H9 (cell line): ENCODE measurements at regions not wholly inside any gene's neighbourhood (a gene's known extent, or its start where the extent isn't known, plus 50 kb on each side); places are given as distances from the start of the nearest gene placed in this dataset.

Experiments used
- DNase-seq: peaks from one replicate; pipeline ENCODE4 v3.0.0-alpha.2; 2017
- H2AFZ ChIP-seq: one replicate; pipeline ENCODE4 v1.6.1; 2013; ENCODE audit warnings: mild to moderate bottlenecking, low read length, control low read depth, moderate library complexity
- H2AK5ac ChIP-seq: 2 replicates; pipeline ENCODE4 v1.6.1; 2013; ENCODE audit warnings: low read length, control low read depth, mixed read lengths; ENCODE audit not compliant: insufficient read length
- H2BK120ac ChIP-seq: one replicate; pipeline ENCODE4 v1.6.1; 2013; ENCODE audit warnings: low read depth, mild to moderate bottlenecking, low read length, control low read depth, inconsistent platforms; ENCODE audit not compliant: poor library complexity, severe bottlenecking
- H2BK12ac ChIP-seq: 2 replicates; pipeline ENCODE4 v1.6.1; 2013; ENCODE audit warnings: low read length, control low read depth, mixed read lengths, low read depth; ENCODE audit not compliant: insufficient read length
- H2BK15ac ChIP-seq: 2 replicates; pipeline ENCODE4 v1.6.1; 2013; ENCODE audit warnings: low read depth, low read length, control low read depth
- H2BK20ac ChIP-seq: one replicate; pipeline ENCODE4 v1.6.1; 2013; ENCODE audit warnings: low read depth, mild to moderate bottlenecking, low read length, control low read depth, inconsistent platforms; ENCODE audit not compliant: poor library complexity, severe bottlenecking
- H2BK5ac ChIP-seq: 2 replicates; pipeline ENCODE4 v1.6.1; 2013; ENCODE audit warnings: low read length, control low read depth, mixed read lengths; ENCODE audit not compliant: insufficient read length
- H3K14ac ChIP-seq: 2 replicates; pipeline ENCODE4 v1.6.1; 2013; ENCODE audit warnings: low read length, control low read depth; ENCODE audit not compliant: insufficient read depth
- H3K18ac ChIP-seq: 2 replicates; pipeline ENCODE4 v1.6.1; 2013; ENCODE audit warnings: low read depth, mild to moderate bottlenecking, mixed read lengths, low read length, control low read depth; ENCODE audit not compliant: insufficient read length
- H3K23ac ChIP-seq: 2 replicates; pipeline ENCODE4 v1.6.1; 2013; ENCODE audit warnings: low read length, control low read depth, mixed read lengths, low read depth; ENCODE audit not compliant: insufficient read length
- H3K23me2 ChIP-seq: 2 replicates; pipeline ENCODE4 v1.6.1; 2013; ENCODE audit warnings: low read depth, mild to moderate bottlenecking, mixed read lengths, low read length, control low read depth; ENCODE audit not compliant: insufficient read length, poor library complexity, severe bottlenecking
- H3K27ac ChIP-seq: 2 replicates; pipeline ENCODE4 v1.5.1; 2013; ENCODE audit warnings: low read length, control low read depth, mixed read lengths, low read depth; ENCODE audit not compliant: insufficient read length
- H3K27me3 ChIP-seq: 2 replicates; pipeline ENCODE4 v1.6.1; 2013; ENCODE audit warnings: low read length, control low read depth, inconsistent platforms; ENCODE audit not compliant: insufficient read depth
- H3K4ac ChIP-seq: 2 replicates; pipeline ENCODE4 v1.6.1; 2013; ENCODE audit warnings: low read depth, mild to moderate bottlenecking, control low read depth, inconsistent platforms, low read length, moderate library complexity
- H3K4me1 ChIP-seq: 2 replicates; pipeline ENCODE4 v1.6.1; 2013; ENCODE audit warnings: low read length, control low read depth, inconsistent platforms; ENCODE audit not compliant: insufficient read depth
- H3K4me2 ChIP-seq: 2 replicates; pipeline ENCODE4 v1.6.1; 2013; ENCODE audit warnings: low read length, control low read depth, mixed read lengths; ENCODE audit not compliant: insufficient read length, insufficient read depth
- H3K56ac ChIP-seq: 2 replicates; pipeline ENCODE4 v1.6.1; 2013; ENCODE audit warnings: low read depth, mild to moderate bottlenecking, mixed read lengths, low read length, control low read depth; ENCODE audit not compliant: insufficient read length
- H3K79me1 ChIP-seq: 2 replicates; pipeline ENCODE4 v1.6.1; 2013; ENCODE audit warnings: low read depth, mild to moderate bottlenecking, moderate library complexity, low read length, control low read depth, inconsistent platforms; ENCODE audit not compliant: insufficient read depth, poor library complexity, severe bottlenecking
- H3K79me2 ChIP-seq: 2 replicates; pipeline ENCODE4 v1.6.1; 2013; ENCODE audit warnings: low read length, control low read depth, inconsistent platforms; ENCODE audit not compliant: insufficient read depth
- H3K9ac ChIP-seq: 2 replicates; pipeline ENCODE4 v1.6.1; 2013; ENCODE audit warnings: low read length, control low read depth, mixed read lengths; ENCODE audit not compliant: insufficient read length; ENCODE audit errors: extremely low read depth
- H3K9me3 ChIP-seq: one replicate; pipeline ENCODE4 v1.6.1; 2013; ENCODE audit warnings: low read depth, low read length, inconsistent platforms; ENCODE audit not compliant: control insufficient read depth
- H3T11ph ChIP-seq: one replicate; pipeline ENCODE4 v1.6.1; 2013; ENCODE audit warnings: mild to moderate bottlenecking, low read length, control low read depth, inconsistent platforms
- H4K20me1 ChIP-seq: one replicate; pipeline ENCODE4 v1.6.1; 2013; ENCODE audit not compliant: control insufficient read depth, insufficient read length, insufficient read depth
- H4K5ac ChIP-seq: 2 replicates; pipeline ENCODE4 v1.6.1; 2013; ENCODE audit warnings: low read depth, mild to moderate bottlenecking, mixed read lengths, low read length, control low read depth; ENCODE audit not compliant: insufficient read length
- H4K8ac ChIP-seq: replicated peaks from 2 replicates; pipeline ENCODE4 v1.6.1; 2013; ENCODE audit warnings: low read length, control low read depth, mixed read lengths, low read depth; ENCODE audit not compliant: insufficient read length
- H4K91ac ChIP-seq: 2 replicates; pipeline ENCODE4 v1.6.1; 2013; ENCODE audit warnings: low read depth, mild to moderate bottlenecking, moderate library complexity, mixed read lengths, low read length, control low read depth; ENCODE audit not compliant: insufficient read length
- H3K27ac Mint-ChIP-seq, 3 experiments: 2 replicates in 2 of 3; 3 replicates in 1 of 3; pipeline ENCODE4 v1.8.0; 2020 to 2021; ENCODE audit warnings: mixed read lengths in 3 of 3, mild to moderate bottlenecking in 1 of 3, moderate library complexity in 1 of 3
- H3K27me3 Mint-ChIP-seq: 2 replicates; pipeline ENCODE4 v1.8.0; 2021; ENCODE audit warnings: low read depth, mild to moderate bottlenecking, moderate library complexity, mixed read lengths
- H3K36me3 Mint-ChIP-seq, 3 experiments: 2 replicates in 2 of 3; 3 replicates in 1 of 3; pipeline ENCODE4 v1.8.0; 2020 to 2021; ENCODE audit warnings: low read depth in 3 of 3, mixed read lengths in 3 of 3; ENCODE audit not compliant: insufficient read depth in 1 of 3
- H3K4me1 Mint-ChIP-seq, 2 experiments: 2 replicates each; pipeline ENCODE4 v1.8.0; 2020; ENCODE audit warnings: mixed read lengths in 2 of 2
- H3K4me3 Mint-ChIP-seq, 2 experiments: 2 replicates in 1 of 2; 3 replicates in 1 of 2; pipeline ENCODE4 v1.8.0; 2020 to 2021; ENCODE audit warnings: mild to moderate bottlenecking in 2 of 2, mixed read lengths in 2 of 2, moderate library complexity in 1 of 2
- H3K9me3 Mint-ChIP-seq, 2 experiments: 2 replicates in 1 of 2; 3 replicates in 1 of 2; pipeline ENCODE4 v1.8.0; 2020; ENCODE audit warnings: mild to moderate bottlenecking in 2 of 2, mixed read lengths in 2 of 2, moderate library complexity in 1 of 2
- CTCF ChIP-seq: fragments of 200-600 bp; sonication (generic); conservative IDR thresholded peaks from 3 replicates; pipeline ENCODE4 v1.8.0; 2021; ENCODE audit warnings: antibody characterized with exemption, mild to moderate bottlenecking
- WGBS: extraction: QIAGEN DNeasy Blood & Tissue Kit; methylation state at CpG from one replicate; pipeline ENCODE4 v1.1.7; 2013; ENCODE audit warnings: missing lambda C conversion rate, low lambda C conversion rate, mixed read lengths; ENCODE audit not compliant: insufficient read length; ENCODE audit errors: extremely low coverage; 5-methylcytosine and 5-hydroxymethylcytosine counted together

GRCh38 chr2:126403039-126403628 lies 252.8 kb upstream of the GYPC start:
- WGBS, result no CpG with 5 or more reads among the region's 5 CpGs
- no peak overlapping the region for H4K5ac ChIP-seq
- no peak overlapping the region for H3K27ac ChIP-seq
- no peak overlapping the region for H2AK5ac ChIP-seq
- H3K23ac ChIP-seq, result no peak overlapping the region
- no peak for TF ChIP-seq CTCF
- H3K27me3 ChIP-seq, result no peaks in the 10 kb centered on the region
- H3K14ac ChIP-seq, result no peak overlapping the region
- H4K8ac ChIP-seq, result no peak overlapping the region
- H3K4me1 ChIP-seq, result no peaks in the 10 kb centered on the region
- H2BK15ac ChIP-seq, result no peak overlapping the region
- no peaks in the 10 kb centered on the region for H3K9me3 ChIP-seq
- H3K9me3 Mint-ChIP-seq, result no peaks in the 10 kb centered on the region
- H2BK20ac ChIP-seq, result no peak overlapping the region
- no peaks in the 10 kb centered on the region; the same call in 1 of the 2 replicates for H3K27me3 Mint-ChIP-seq
- no peak overlapping the region for H2AFZ ChIP-seq
- H2BK12ac ChIP-seq, result no peak overlapping the region
- no peak overlapping the region for H3T11ph ChIP-seq
- no peak overlapping the region for H3K4me2 ChIP-seq
- H3K4me1 Mint-ChIP-seq, result no peaks in the 10 kb centered on the region
- H3K4me3 Mint-ChIP-seq, result no peak overlapping the region; a peak in 1 of 5 replicates
- peaks cover 0 to 8% (median 0%) of the 10 kb centered on the region in 3 experiments; a peak in 3 of 7 replicates for H3K36me3 Mint-ChIP-seq
- H4K91ac ChIP-seq, result no peak overlapping the region
- no peak overlapping the region for H3K18ac ChIP-seq
- no peak overlapping the region for H2BK5ac ChIP-seq
- H3K9ac ChIP-seq, result no peak overlapping the region
- no peak overlapping the region for H3K56ac ChIP-seq
- no peak overlapping the region; a peak in 1 of 7 replicates for H3K27ac Mint-ChIP-seq
- H2BK120ac ChIP-seq, result no peak overlapping the region
- no peaks in the 10 kb centered on the region for H4K20me1 ChIP-seq
- DNase-seq, result no peak
- no peaks in the 10 kb centered on the region for H3K79me2 ChIP-seq
- no peaks in the 10 kb centered on the region for H3K23me2 ChIP-seq
- no peaks in the 10 kb centered on the region for H3K79me1 ChIP-seq
- H3K4ac ChIP-seq, result no peak overlapping the region
